C4-2B (cell line): ENCODE measurements at regions not wholly inside any gene's neighbourhood (a gene's known extent, or its start where the extent isn't known, plus 50 kb on each side); places are given as distances from the start of the nearest gene placed in this dataset.

ENCODE experiments used
- ZFX ChIP-seq: fragments of 450-650 bp; IDR thresholded peaks from 2 replicates; pipeline ENCODE4 v1.6.1; 2017
- TF ChIP-seq, protein P1 (sequence below): fragments of 450-650 bp; conservative IDR thresholded peaks from 2 replicates; pipeline ENCODE4 v1.5.1; 2017; ENCODE audit warnings: mild to moderate bottlenecking

DNA sequence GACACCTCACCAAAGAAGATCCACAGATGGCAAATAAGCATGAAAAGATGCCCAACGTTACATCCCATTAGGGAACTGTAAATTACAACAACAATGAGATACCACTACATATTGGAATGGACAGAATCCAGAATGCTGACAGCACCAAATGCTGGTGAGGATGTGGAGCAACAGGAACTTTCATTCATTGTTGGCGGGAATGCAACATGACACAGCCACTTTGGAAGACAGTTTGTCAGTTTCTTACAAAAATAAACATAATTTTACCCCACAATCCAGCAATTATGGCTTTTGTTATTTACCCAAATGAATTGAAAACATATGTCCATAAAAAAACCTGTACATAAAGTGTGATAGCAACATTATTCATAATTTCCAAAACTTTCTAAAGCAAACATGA lies 176.8 kb downstream of the C7orf25 start:
- TF ChIP-seq, protein P1, sequence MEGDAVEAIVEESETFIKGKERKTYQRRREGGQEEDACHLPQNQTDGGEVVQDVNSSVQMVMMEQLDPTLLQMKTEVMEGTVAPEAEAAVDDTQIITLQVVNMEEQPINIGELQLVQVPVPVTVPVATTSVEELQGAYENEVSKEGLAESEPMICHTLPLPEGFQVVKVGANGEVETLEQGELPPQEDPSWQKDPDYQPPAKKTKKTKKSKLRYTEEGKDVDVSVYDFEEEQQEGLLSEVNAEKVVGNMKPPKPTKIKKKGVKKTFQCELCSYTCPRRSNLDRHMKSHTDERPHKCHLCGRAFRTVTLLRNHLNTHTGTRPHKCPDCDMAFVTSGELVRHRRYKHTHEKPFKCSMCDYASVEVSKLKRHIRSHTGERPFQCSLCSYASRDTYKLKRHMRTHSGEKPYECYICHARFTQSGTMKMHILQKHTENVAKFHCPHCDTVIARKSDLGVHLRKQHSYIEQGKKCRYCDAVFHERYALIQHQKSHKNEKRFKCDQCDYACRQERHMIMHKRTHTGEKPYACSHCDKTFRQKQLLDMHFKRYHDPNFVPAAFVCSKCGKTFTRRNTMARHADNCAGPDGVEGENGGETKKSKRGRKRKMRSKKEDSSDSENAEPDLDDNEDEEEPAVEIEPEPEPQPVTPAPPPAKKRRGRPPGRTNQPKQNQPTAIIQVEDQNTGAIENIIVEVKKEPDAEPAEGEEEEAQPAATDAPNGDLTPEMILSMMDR = no peak
- TF ChIP-seq ZFX = no peak
